Left forelimb (tissue), 1 donor: ENCODE measurements at regions not wholly inside any gene's neighbourhood (a gene's known extent, or its start where the extent isn't known, plus 50 kb on each side); places are given as distances from the start of the nearest gene placed in this dataset.
"Not testable (repeated sequence)": the region's sequence is repeated elsewhere in the genome, so short reads cannot be mapped to it uniquely, and the experiment has no call there.

Source experiments
- DNase-seq: peaks from one replicate; pipeline ENCODE4 v3.0.0-alpha.2; 2018; ENCODE audit warnings: low spot score

DNA sequence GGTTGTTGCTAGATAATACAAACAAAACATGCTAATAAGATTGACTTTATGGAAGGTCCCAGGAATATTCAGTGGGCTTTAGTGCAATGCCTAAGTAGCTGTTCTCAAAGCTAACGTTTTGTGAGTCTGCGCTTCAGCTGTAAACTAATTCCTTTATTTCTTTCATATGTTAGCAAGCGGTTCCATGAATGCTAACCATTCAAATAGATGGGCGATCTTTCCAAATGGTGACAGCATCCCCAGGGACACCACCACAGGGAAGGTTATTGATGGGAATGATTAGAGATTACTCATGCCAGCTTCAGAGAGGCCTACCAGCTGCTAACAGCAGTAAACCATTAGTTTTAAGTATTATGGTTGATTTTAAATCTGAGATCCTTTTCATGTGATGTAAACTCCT is 405.7 kb upstream of the MCTP2 start:
- no peak for DNase-seq

DNA sequence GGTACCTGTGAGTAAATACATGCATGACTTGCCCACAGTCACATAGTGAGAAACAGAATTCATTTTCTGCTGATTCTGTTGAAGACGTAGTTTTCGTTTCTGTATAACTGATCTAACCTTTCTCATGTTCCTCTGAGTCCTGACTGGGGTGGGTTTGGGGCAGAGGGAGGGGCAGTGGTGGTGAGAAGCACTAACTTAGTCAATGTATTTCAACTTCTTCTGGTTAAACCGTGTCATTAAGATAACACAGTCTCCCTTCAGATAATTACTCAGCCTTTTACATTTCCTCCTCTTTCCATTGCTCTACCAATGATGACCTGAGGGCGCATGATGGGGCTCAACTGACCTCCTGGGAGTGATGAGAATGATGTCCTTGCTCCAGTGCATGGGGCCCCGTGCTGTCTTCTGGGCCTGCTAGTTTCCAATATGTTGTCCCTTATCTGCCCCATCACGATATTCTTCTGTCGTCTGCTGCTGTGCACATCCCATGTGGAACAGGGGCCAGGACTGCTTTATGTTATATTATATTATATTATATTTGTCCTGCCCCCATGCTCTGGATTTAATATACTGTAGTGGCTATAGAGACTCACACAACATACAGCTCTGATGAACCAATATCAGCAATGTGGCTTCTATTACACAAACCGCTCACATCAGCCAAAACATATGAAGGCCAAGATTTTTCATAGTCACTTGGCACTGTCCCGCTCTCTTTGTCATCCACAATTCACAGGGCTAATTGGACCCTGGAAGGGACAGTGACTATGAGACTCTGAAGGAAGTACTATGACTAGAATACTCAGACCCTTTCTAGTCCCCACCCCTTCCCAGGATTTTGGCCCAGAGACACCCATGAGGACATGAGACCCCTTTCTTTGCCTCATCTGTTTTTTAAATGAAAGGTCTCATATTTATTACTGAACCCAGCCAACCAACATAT is 407.1 kb upstream of the MCTP2 start:
- DNase-seq, result no peak

DNA sequence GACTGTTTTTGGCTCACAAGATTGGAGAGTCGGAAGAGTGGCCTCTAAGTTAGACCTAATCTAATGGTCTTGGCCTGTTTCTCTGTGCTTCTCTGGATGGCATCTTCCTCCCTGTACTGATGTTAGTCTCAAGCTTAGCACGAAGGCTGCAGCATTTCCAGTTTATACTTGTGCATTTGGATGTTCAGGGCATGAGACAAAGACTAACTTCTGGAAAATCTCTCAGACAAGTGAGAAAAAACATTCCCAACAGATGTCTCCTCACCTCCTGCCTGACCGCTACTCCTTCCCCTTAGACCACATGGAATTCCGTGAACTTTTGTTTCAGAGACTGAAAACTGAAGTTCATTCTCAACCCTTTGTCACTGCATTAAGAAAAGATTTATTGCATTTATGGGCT is 410.8 kb upstream of the MCTP2 start:
- DNase-seq, result no peak

DNA sequence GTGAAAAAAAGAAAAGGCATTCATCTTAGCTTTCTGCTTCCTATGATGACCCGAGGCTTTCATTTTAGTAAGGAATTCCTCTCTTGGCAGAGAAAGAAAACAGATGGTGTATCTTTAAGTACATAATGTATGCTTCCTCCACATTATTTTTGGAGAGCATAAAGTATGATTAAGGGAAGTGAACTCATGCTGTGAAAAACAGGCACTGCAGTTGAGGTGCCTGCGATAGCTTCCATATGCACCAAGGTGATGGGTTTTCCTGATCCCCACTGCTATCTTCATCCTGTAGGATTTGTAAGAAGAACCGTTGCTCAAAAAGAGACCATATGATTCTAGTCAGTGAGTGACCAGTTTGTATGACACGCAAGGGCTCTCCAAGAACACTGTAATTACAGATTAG is 411.5 kb upstream of the MCTP2 start:
- DNase-seq, result no peak

DNA sequence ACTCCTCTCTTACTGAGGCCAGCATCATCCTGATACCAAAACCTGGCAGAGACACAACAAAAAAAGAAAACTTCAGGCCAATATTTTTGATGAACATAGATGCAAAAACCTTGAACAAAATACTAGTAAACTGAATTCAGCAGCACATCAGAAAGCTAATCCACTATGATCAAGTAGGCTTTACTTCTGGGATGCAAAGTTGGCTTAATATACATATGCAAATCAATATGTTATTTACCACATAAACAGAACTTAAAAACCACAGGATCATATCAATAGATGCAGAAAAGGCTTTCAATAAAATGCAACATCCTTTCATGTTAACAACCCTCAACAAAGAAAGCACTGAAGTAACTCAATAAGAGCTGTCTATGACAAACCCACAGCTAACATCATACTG is 414.5 kb upstream of the MCTP2 start:
- no peak for DNase-seq

DNA sequence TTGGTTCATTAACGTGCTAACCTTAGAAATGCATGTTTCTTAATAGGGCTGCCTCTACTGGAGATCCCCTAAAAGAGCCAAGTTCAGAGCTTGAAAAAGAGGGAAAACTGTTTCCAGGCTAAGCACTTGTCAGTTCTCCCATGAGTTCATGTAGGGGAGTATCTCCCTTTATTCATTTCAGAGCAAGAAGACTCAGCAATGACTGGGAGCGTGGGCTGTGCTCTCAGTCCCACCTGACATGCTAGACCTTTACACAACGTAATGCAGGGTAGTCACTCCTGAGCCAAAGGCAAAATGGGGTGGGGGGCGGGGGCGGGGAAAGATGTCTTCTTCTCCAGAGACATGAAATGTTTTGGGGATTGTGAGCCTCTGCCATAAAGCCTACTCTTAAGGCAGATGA is 420.1 kb upstream of the MCTP2 start:
- DNase-seq, result no peak

DNA sequence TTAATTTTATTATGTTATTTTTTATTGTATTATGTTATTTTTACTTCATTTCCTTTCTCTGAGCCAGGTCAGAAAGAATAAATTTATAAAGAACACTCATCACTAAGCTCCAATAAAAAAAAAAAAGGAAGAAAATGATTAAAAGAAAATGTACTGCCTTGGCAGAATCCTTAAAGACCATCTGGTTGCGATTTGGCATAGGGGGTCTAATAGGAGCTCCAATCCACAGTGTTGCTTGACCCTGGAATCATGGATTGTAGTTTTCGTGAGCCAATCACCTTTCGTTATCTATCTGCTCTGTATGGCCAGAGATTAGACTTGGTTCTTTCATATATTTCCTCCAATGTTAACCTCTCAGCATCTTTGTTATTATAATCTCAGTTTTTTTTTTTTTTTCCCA is 421.8 kb upstream of the MCTP2 start:
- DNase-seq, result no peak

DNA sequence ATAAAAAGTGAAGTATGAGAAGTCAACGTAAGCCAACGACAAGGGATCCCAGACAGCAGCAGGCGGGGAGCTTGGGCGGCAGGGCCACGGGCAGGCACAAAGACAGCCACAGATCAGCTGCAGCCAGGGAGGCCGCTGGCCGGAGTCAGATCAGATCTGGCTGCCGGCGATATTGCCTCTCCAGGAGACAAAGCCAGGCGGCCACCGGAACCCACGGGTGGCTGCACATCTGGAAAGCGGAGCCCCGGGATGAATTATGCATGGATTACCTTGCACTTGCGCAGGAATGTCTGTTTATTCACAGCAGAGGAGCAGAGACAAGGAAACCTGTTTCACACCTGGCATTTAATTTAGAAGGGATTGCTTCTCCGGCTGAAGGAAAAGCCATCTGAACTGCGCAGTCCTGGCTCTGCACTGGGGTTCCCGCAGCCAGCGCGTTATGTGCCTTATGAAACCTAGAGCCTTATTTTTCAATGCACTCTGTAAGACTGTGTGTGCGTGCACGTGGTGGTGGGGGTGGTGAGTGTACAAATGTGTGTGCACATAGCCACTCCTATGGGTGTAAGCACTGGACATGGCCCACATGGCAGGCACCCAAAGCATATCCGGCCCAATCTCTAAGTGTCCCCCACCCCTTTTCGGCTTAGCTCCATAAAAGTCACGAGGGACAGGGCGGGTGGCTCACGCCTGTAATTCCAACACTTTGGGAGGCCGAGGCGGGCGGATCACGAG is 427.8 kb upstream of the MCTP2 start:
- DNase-seq, result peak; percentile 83

DNA sequence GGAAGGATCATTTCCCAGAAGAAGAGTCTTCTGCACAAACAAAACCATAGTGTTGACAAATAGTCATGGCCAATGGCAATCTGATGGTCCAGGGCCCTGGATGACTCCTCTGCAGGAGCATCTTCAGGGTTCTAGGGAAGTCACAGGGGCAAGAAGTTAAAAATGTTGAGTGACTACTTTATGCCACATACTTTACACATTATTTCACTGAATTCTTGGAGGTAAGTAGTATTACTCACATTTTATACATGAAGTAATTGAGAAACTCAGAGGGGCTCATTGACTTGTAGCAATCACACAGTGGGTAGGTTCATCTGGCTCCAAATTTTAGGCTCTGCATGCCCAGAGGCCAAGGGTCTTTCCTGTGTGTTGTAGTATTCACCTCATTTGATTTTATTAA is 430.2 kb upstream of the MCTP2 start:
- DNase-seq, result no peak

DNA sequence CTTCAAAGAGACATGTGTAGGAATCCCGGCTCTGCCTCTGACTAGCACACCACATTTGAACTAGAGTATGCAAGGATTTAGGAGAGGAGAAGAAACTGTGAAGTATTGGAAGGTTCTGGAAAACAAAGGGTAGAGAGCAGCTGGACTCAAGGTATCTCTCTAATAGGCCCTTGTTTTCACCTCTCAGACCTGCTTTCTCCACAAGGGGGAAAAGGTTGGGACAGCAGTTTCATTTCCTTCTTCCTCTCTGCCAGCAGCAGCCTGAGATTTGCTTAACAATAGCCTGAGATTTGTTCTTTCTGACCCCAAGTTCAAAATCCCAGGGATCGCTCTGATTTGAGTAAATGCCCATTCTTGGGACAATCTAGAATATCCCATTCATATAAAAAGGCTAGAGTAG is 430.6 kb upstream of the MCTP2 start:
- DNase-seq, result no peak

DNA sequence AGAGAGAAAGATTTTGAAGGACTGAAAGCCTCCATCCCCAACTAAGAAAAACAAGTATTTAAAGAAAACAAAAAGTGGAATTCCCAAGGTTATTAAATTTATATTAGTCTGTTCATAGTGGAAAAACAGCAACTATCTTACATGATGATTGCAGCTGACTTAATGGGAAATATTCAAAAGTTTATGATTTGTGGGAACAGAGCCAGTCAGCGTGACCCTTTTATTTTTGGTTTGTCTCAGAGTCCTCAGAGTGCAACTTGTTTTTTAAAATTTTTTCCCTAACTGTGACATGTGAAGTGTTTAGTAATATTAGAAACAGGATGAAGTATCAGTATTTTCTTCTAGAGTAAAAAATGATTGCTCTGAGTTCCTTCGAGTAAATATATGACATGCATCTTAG is 441.9 kb upstream of the MCTP2 start:
- no peak for DNase-seq

DNA sequence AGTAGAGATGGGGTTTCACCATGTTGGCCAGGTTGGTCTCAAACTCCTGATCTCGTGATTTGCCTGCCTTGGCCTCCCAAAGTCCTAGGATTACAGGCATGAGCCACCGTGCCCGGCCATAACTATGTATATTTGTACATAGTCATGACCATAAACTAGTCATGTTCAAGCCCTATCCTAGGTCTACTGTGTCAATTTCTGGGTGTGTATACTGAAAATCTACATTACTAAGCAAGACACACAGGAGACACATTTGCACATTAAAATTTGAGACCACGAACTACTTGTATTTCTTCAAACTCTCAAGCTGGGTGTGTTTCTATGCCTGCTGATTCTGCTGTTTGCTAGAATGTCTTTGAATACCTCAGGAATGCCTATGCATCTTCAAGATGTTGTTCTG is 451.3 kb upstream of the MCTP2 start:
- DNase-seq, result no peak

DNA sequence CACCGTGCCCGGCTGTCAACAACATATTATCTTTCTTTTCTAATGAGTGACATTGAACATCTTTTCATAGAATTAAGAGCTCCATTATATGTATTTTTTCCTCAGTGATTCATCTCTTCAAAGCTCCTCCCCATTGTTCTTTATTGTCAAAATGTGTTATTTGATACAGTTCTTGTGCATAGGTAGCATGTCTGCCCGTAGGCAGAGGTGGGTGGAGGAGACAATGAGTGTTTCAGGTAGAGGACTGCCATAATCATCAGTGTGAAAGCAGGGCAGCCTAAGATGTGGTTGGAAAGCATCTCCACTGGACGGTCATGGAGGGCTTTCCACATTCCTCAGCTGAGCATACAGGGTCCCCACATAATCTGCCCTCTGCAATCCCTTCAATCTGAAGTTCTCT is 452.0 kb upstream of the MCTP2 start:
- DNase-seq, result no peak

DNA sequence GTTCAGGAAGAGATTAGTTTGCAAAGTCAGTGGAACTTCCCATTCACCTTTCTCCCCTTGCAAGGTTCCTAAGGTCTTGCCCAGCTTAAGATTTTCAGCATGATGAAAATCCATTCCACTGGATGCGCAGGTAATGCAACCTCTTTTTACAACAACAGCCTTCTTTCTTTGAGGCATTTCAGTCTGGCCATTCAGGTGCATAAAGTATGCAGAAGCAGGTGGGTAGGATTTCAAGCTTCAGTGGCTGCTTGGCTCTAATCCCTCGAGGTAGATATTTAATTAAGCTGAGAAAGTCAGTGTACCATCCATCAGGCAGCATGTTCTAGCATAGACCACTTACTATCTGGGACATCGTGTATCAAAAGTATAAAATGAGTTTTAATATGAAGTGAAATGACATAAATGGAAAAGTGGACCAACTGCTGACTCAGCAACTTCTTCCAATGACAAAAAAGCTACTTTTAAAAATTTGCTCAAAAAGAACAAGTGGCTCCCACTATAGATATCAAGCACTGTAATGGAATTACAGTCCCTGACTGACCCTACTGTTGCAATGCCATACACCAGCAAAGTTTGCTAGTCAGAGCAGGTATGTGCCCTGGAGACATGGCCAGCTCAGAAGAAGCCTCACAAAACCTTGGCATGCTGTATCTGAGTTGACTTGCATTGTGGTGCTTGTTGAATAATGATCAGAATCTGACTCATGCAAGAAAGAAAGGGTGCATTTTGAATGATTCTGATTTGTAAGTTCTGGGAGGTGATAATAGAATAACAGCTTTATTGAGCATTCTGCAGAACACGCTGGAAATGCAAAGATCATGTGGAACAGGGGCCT is 459.9 kb upstream of the MCTP2 start:
- DNase-seq, result no peak

DNA sequence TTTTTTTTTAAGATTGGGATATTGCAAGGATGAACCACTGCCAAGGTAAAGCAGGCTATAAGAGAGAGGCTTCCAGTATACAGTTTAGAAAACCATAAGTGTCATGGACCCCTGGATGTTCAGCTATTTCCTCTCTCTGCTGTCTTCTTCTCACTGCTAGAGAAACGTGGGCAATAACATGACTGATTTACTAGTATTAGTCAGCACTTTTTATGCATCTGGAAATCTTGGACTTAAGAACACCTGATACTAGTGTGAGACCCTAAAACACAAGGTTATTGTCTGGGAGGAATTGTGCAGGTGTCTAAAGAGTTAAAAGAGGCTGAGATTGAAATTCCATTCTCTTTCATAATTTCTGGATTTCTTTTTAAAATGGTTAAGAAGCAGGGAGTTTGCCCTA is 460.6 kb upstream of the MCTP2 start:
- DNase-seq, result no peak

DNA sequence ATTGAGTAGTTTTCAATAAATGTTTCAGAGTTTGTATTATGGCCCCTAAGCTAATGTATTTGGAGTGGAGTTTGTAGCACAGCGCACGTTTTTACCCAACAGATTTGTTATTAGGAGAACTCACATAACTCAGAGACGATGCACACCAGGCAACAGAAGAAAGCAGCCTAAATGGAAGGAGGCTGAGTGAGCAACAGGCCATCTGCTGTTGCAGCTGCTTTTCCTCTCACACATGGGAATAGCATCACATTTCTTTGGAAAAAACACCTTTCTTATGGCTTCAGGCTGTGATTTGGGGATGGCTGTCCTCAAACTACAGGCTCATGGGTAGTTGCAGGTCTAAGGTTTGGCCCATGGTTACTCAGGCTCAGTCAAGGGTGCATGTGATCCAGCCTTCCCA is 469.3 kb upstream of the MCTP2 start:
- no peak for DNase-seq

DNA sequence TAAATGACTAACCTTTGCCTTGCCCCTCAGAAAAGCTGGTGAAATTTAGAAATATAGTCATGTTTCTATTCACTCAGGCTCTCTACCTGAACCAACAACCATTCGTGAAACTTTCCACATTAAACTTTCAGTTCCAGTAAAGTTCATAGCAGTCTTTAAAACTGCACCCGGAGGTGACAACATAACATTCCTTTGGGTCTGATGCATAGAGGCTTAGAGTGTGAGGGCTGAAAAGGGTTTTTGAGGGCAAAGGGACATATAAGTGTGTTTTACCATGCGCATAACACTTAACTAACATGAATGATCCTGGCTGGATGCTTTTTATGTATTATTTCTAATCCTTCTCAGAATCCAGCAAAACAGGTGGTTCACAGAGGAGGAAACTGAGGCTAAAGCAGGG is 471.7 kb upstream of the MCTP2 start:
- DNase-seq, result no peak

DNA sequence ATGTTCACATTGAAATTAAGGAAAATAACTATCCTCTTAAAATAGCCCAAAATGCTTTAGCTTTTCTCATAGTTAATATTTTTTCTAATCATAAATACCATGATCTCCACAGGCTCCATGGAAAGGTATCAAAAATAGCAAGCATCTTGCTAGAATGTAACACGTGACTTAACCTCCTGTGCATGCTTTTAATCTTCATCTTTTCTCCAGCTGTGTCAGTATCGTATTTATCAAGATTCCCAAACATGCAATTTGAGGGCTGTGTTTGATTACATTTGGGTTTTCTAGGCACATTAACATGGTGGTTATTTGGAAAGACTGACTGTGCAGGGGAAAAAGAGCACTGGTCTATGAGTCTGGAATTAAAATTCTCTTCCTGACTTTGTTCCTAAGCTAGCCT is 472.5 kb upstream of the MCTP2 start:
- no peak for DNase-seq

DNA sequence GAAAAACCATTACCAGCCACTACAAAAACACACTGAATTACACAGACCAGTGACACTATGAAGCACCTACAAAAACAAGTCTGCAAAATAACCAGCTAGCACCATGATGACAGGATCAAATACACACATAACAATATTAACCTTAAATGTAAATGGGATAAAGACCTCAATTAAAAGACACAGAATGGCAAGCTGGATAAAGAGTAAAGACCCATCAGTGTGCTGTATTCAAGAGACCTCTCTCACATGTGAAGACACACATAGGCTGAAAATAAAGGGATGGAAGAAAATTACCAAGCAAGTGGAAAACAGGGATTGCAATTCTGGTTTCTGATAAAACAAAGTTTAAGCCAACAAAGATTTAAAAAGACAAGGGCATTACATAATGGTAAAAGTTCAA is 482.7 kb upstream of the MCTP2 start:
- DNase-seq, result no peak

DNA sequence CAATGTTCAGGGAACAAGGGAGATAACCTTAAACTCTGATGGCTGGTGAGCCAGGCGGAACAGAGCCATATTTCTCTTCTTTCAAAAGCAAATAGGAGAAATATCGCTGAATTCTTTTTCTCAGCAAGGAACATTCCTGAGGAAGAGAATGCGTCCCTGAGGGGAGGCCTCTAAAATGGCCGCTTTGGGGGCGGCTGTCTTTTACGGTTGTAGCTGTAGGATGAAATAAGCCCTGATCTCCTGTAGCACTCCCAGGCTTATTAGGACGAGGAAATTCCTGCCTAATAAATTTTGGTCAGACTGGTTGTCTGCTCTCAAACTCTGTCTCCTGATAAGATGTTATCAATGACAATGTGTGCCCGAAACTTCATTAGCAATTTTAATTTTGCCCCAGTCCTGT is 496.4 kb upstream of the MCTP2 start:
- DNase-seq, result not testable (repeated sequence)

DNA sequence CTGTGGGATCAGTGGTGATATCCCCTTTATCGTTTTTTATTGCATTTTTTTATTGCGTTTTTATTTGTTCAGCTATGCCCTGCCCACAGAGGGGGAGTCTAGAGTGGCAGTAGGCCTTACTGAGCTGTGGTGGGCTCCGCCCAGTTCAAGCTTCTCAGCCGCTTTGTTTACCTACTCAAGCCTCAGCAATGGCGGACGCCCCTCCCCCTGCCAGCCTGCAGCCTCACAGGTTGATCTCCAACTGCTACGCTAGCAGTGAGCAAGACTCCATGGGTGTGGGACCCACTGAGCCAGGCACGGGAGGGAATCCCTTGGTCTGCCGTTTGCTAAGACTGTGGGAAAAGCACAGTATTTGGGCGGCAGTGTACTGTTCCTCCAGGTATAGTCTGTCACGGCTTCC is 500.6 kb upstream of the MCTP2 start:
- DNase-seq, result no peak

DNA sequence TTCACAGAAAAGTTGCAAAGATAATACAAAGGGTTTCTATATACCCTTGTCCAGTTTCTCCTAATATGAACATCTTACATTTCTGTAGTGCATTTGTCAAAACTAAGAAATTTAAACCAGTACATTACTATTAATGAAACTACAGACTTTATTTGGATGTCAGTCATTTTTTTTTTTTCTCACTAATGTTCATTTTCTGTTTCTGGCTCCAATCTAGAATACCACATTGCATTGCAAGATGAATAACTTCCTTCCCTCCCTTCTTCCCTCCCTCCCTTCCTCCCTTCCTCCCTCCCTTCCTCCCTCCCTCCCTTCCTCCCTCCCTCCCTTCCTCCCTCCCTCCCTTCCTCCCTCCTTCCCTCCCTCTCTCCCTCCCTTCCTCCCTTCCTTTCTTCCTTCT is 509.2 kb upstream of the MCTP2 start:
- no peak for DNase-seq

DNA sequence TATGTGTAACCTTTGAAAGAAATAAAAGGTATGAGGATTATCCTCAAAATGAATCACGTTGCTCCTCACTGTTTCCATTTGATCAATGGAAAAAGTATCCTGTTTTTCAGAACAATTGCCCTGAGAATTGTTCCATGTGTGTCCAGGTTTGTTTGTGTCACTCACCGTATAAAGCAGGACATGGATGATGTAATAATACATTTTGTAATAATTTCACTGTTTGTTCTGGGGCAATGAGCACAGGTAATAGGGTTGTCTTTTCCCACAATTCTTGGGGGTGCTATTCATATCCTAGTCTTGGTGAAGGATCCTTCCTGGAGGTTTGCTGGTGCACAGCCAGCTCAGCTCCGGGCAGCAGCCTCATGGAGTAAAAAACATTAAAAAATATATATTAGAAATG is 510.8 kb upstream of the MCTP2 start:
- DNase-seq, result no peak
